GM18909 (cell line): ENCODE measurements at regions not wholly inside any gene's neighbourhood (a gene's known extent, or its start where the extent isn't known, plus 50 kb on each side); places are given as distances from the start of the nearest gene placed in this dataset.

ENCODE experiments used
- ATAC-seq: cut with Tn5 transposase; IDR thresholded peaks from one replicate; pipeline ENCODE4 v1.9.1; 2021; ENCODE audit warnings: mild to moderate bottlenecking; ENCODE audit not compliant: unreplicated experiment, poor library complexity

DNA sequence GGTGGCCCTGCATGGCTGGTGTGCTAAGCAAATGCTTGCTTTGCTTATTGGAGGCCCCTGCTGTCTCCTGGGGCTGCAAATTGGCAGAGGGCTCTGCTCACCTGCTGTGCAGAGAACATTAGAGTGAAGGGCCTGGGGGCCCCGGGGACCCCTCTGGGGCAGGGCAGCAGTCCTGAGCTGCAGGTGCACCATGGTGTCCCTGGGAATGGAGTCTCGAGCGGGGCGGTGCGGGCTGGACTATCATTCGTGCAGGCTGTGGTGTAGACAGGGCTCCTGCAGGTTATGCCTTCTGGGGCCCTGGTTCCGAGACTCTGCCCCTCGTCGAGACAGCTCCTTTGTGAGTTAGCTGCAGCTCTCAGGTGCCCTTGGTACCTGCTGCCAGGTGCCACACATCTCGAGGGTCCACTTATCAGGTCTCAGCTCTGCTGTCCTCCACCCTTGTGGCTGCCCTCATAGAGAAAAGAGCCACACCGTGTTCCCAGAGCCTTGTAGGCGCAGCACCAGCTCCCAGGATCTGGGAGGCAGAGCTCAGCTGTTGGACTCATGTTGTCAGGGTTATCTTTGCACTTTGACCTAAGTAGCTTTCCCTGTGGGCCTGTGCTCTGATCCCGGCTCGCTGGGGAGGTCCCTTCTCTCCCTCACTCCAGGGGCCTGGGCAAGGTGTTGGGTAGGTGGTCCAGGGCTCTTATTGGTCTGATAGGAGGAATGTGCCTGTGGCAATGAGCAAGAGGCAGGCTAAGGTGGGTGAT is 58.0 kb upstream of the ZNF536 start:
- no peak for ATAC-seq

DNA sequence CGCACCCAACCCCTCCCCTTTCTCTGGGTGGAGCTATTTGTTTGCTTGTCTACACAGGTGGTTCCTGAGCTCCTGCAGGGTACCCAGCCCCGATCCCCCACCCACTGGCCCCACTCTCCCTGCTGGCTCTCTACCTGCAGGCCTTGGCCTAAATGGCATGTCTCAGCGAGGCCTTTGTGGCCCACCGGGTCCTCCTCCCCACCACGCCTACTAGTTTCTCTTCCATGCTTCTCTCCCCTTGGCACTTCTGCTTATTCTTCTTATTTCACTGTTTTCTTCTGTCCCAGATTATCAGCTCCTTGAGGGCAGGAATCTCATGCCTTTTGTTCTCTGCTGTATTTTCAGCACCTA is 57.4 kb upstream of the ZNF536 start:
- ATAC-seq: no peak

DNA sequence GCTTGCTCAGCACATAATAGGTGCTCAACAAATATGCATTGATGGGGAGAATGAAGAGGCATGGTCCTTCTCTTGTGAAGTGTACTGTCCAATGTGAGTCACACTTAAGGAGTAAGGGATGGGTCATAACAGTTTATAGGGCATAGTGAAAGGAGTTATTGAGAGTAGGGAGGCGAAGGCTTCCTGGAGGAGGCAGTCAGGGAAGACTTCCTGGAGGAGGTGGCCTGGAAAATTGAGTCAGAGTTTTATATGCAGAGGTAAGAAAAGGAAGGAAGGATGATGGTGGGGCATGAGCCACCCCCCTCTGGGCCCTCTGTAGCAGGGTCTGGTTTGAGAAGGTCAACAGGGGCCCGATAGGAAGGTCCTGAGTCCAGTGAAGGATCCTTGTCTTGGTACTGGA is 57.0 kb upstream of the ZNF536 start:
- ATAC-seq: no peak

- no peak for ATAC-seq
Measured at GRCh38 chr19:30316000-30316491, 56.1 kb upstream of the ZNF536 start.

GRCh38 chr19:30316560-30317106 is 55.6 kb upstream of the ZNF536 start:
- ATAC-seq: no peak

DNA sequence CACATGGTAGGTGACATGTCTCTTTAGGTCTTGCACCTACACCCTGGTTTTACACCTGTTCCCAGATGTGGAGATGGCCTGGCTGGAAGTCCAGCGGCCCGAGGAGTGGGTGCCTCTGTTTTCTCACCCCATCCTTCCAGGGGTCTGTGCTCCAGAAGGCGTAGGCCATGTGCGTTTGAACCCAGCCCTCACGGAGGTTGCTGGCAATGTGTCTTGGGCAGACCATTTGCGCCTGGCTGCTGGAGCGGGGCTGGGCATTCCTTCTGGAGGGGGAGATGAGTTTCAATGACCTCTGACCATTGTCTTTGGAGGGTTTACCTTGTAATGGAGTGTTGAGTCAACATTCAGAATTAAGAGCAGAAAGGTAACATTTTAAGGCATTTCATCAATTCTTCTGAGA is 54.8 kb upstream of the ZNF536 start:
- no peak for ATAC-seq

GRCh38 chr19:30318261-30318660 is 53.9 kb upstream of the ZNF536 start:
- ATAC-seq: no peak

DNA sequence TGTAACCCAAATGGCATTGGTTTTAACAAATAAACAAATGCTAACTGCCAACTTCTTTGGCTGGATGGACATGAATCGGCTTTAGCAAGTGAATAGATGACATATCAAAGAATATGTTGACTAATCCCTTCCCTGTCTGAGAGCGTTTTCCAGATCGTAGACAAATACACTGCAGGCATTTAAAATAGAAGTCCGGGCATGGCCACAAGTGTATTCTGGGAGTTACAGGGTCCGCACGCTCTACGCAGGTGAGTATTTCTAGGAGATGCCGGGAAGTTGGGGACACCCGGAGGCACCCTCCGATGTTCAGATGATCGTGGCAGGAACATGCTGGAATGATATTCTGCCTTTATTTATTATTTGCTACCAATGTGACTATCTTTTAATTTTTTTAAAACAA is 53.2 kb upstream of the ZNF536 start:
- ATAC-seq: no peak

GRCh38 chr19:30319411-30319810 is 52.8 kb upstream of the ZNF536 start:
- no peak for ATAC-seq

DNA sequence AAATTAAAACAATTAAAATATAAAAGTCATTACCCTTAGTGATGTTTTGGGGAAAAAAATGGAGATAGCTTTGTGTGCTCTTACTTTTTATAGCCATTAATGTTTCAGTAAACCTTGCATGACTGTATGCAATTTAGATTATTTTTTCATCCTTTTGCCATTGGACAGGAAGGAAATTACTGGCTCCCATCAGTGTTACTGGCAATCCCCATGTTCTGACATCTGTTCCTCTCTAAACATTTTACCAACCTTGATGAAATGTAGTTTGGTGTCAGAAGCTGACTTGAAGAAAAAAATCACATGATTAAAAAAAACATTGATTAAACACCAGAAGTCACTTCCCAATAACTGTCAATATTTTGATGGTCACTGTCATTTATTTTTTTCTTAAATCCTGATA is 52.3 kb upstream of the ZNF536 start:
- ATAC-seq: no peak

DNA sequence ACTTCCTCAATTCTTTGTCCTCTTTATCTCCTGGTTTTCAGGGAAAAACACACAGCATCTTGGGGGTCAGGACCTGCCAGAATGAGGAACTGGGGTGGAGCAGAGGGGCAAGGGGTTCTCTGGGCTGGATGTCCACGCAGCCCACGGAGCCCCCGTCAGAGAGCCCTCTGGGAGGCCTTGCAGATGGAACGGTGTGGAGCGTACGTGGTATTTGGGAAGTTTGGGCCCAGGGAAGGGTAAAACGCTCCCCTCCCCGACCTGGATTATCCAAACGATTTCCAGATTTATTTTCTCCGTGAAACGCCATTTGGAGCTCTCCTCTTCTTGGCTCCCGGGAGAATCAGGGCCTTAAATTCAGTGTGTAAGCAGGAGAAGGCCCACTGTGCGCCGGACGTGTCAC is 51.7 kb upstream of the ZNF536 start:
- ATAC-seq: no peak

- no peak for ATAC-seq
Measured at GRCh38 chr19:30320916-30321315, 51.3 kb upstream of the ZNF536 start.
